ENCODE measurements at regions not wholly inside any gene's neighbourhood (a gene's known extent, or its start where the extent isn't known, plus 50 kb on each side); places are given as distances from the start of the nearest gene placed in this dataset.

DNA sequence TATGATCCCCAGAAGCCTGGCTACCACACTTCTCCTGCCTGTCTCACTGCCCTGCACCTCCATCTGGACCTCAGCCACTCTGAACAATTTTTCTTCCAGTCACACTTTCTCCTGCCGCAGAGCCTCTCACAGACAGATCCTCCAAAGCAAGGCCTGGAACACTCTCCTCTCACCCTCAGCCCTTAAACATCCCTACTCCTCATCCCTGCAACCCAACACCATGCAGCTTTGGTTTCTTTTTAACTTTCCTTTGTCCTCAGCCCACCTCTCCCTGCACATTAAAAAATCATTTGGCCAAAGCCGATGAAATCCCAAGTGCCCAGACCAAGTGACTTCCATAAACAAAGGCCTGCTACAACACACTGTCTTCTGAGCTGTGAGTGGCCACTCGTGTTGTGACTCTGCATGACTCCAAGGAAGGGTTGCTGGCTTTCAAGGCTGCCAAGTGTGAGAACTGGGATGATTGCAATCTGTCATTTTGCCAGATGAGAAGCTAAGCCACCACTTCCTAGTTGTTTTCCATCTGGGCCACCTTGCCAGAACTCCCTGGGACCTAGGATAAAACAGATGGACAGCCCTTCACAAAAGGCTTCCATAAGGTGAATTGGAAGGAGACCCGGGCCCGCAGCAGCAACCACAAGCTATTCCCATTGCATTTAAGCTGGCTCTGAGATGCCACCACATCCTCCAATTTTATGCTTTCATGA, 144.4 kb upstream of the SSTR4 start:
- H3K4me3 ChIP-seq (ENCODE audit: low read depth, low read length), result no peak overlapping the region
- DNase-seq (ENCODE audit: low read depth, low spot score), result no peak
- TF ChIP-seq, protein P1, sequence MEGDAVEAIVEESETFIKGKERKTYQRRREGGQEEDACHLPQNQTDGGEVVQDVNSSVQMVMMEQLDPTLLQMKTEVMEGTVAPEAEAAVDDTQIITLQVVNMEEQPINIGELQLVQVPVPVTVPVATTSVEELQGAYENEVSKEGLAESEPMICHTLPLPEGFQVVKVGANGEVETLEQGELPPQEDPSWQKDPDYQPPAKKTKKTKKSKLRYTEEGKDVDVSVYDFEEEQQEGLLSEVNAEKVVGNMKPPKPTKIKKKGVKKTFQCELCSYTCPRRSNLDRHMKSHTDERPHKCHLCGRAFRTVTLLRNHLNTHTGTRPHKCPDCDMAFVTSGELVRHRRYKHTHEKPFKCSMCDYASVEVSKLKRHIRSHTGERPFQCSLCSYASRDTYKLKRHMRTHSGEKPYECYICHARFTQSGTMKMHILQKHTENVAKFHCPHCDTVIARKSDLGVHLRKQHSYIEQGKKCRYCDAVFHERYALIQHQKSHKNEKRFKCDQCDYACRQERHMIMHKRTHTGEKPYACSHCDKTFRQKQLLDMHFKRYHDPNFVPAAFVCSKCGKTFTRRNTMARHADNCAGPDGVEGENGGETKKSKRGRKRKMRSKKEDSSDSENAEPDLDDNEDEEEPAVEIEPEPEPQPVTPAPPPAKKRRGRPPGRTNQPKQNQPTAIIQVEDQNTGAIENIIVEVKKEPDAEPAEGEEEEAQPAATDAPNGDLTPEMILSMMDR (IDR thresholded peaks at IDR 0.05; ENCODE audit: insufficient read depth, low read length, missing control alignments), result no peak
- ChIA-PET CTCF (no interaction called here), POLR2A (no interaction called here)

DNA sequence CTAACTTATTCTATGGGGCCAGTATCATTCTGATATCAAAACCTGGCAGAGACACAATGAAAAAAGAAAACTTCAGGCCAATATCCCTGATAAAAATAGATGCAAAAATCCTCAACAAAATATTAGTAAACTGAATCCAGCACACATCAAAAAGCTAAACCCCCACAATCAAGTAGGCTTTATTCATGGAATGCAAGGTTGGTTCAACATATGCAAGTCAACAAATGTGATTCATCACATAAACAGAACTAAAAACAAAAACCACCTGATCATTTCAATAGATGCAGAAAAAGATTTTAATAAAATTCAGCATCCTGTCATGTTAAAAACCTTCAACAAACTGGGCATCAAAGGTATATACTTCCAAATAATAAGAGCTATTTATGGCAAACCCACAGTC, 133.9 kb upstream of the SSTR4 start:
- ChIA-PET POLR2A (no interaction called here), CTCF (no interaction called here)
- TF ChIP-seq, protein P1 (IDR thresholded peaks at IDR 0.05; ENCODE audit: insufficient read depth, low read length, missing control alignments), result no peak
- H3K4me3 ChIP-seq (ENCODE audit: low read depth, low read length), result no peak overlapping the region
- no peak for DNase-seq (ENCODE audit: low read depth, low spot score)

DNA sequence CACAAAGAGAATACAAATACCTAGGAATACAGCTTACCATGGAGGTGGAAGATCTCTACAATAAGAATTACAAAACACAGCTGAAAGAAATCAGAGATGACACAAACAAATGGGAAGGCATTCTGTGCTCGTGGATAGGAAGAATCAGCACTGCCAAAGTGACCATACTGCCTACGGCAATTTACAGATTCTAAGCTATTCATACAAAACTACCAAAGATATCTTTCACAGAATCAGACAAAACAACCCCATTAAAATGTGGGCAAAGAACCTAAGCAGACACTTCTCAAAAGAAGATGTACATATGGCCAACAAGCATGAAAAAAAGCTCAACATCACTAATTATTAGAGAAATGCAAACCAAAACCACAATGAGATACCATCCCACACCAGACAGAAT, 133.2 kb upstream of the SSTR4 start:
- POLR2A ChIA-PET, result no interaction called here
- TF ChIP-seq, protein P1 (IDR thresholded peaks at IDR 0.05; ENCODE audit: insufficient read depth, low read length, missing control alignments), result no peak
- no peak for DNase-seq (ENCODE audit: low read depth, low spot score)
- CTCF ChIA-PET, result no interaction called here
- H3K4me3 ChIP-seq (ENCODE audit: low read depth, low read length), result no peak overlapping the region

DNA sequence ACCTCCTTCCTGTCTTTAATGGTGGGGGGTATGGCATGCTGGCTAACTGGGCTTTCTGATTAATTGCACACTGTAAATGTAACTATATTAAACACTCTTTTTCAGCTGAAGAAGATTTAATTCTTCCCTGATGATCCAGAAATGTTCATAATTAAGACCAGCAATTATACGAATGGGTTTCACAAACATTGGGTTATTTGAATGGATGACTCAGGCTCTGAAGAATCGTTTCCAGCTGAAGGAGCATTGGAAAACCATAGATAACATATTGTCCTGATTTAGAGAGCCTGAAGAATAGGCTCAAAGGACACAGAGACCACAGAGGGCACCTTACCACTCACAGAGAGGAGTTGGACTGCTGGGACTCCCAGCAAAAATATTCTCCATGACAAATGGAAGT, 130.7 kb upstream of the SSTR4 start:
- ChIA-PET POLR2A (no interaction called here), CTCF (no interaction called here)
- TF ChIP-seq, protein P1 (IDR thresholded peaks at IDR 0.05; ENCODE audit: insufficient read depth, low read length, missing control alignments), result no peak
- no peak for DNase-seq (ENCODE audit: low read depth, low spot score)
- H3K4me3 ChIP-seq (ENCODE audit: low read depth, low read length), result no peak overlapping the region

DNA sequence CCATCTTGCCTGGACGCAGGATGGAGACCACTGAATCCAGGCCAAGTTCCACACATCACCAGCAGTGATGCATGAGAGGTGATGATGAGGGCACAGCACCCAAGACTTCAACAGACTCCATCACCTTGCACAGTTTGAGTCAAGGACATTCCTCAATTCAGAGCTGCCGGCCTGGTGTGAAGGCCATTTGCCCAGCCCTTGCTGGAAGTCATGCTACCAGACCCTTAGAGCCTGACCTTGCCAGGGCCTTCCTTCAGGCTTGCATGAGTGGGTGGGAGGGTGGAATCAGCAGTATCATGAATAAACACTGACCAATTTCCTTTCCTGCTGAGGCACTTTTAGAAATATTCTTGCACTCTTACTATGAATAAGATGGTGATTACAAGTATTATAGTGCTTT, 130.2 kb upstream of the SSTR4 start:
- ChIA-PET CTCF (no interaction called here), POLR2A (no interaction called here)
- no peak overlapping the region for H3K4me3 ChIP-seq (ENCODE audit: low read depth, low read length)
- no peak for DNase-seq (ENCODE audit: low read depth, low spot score)
- TF ChIP-seq, protein P1 (IDR thresholded peaks at IDR 0.05; ENCODE audit: insufficient read depth, low read length, missing control alignments), result no peak

DNA sequence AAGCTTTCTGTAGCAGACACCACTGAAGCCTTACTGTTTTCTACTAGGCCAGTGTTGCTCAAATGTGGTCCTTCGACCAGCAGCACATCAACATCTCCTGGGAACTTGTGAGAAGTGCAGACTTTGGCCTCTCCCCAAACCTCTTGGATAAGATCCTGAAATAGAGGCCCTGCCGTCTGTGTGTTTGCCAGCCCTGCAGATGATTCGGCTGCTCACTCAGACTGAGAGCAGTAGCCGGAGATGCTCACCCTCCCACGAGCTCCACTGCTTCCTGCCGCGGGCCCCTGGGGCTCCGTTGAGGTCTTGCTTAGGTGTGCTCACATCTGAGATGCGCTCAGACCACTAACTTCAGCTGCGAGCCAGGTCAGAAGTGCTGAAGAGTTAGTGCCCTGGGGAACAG, 129.5 kb upstream of the SSTR4 start:
- H3K4me3 ChIP-seq (ENCODE audit: low read depth, low read length), result no peak overlapping the region
- POLR2A ChIA-PET, result no interaction called here
- TF ChIP-seq, protein P1 (IDR thresholded peaks at IDR 0.05; ENCODE audit: insufficient read depth, low read length, missing control alignments), result no peak
- DNase-seq (ENCODE audit: low read depth, low spot score), result peak; percentile 5
- CTCF ChIA-PET, result no interaction called here

Measured in AG04449 (cell line).